ENCODE measurements at regions not wholly inside any gene's neighbourhood (a gene's known extent, or its start where the extent isn't known, plus 50 kb on each side); places are given as distances from the start of the nearest gene placed in this dataset.

GRCh38 chrX:131826572-131826971 lies 196.5 kb upstream of the STK26 start:
- TF ChIP-seq CTCF (IDR thresholded peaks at IDR 0.05) (no peak), PHF8 (IDR thresholded peaks at IDR 0.05; ENCODE audit: borderline replicate concordance, low read depth) (no peak), RAD21 (conservative IDR thresholded peaks at IDR 0.05 in 1 of 2, IDR thresholded peaks at IDR 0.05 in 1 of 2) (no peak), EP300 (IDR thresholded peaks at IDR 0.05) (no peak), SMC3 (IDR thresholded peaks at IDR 0.05) (no peak), MYC (IDR thresholded peaks at IDR 0.05; ENCODE audit: borderline replicate concordance, low read length) (no peak), MAFK (IDR thresholded peaks at IDR 0.05; ENCODE audit: partially characterized antibody) (no peak), SREBF2 (IDR thresholded peaks at IDR 0.05) (no peak), RFX5 (IDR thresholded peaks at IDR 0.05) (no peak)

All from A549 (cell line).